MCF 10A (cell line): ENCODE measurements at regions not wholly inside any gene's neighbourhood (a gene's known extent, or its start where the extent isn't known, plus 50 kb on each side); places are given as distances from the start of the nearest gene placed in this dataset.

Source experiments
- BruUV-seq: library from RNA; stranded (reverse); fragments of 400-500 nt; replicated peaks from 2 replicates; lab custom pipeline; 2021; lab: Mats Ljungman, UMichigan
- CTCF ChIA-PET: fragments of 300-600 bp; sonication (Branson Sonifier 250); formaldehyde crosslinking; extraction: SDS; loops from one replicate; lab custom pipeline; 2021; ENCODE audit warnings: antibody characterized with exemption, inconsistent platforms; lab: Yijun Ruan, JAX
- POLR2A ChIA-PET: fragments of 300-600, 350-650 bp; sonication (Branson Sonifier 250); formaldehyde crosslinking; extraction: SDS; loops from one replicate; lab custom pipeline; 2020; ENCODE audit warnings: antibody characterized with exemption, inconsistent platforms; lab: Yijun Ruan, JAX
- DNase-seq: peaks from one replicate; pipeline ENCODE4 v3.0.0-alpha.2; 2018; ENCODE audit not compliant: unreplicated experiment
- H3K27ac Mint-ChIP-seq: one replicate; pipeline ENCODE4 v1.8.0; 2022; ENCODE audit warnings: mild to moderate bottlenecking, low read depth, mixed read lengths; ENCODE audit not compliant: unreplicated experiment
- H3K27me3 Mint-ChIP-seq: one replicate; pipeline ENCODE4 v1.8.0; 2022; ENCODE audit warnings: mixed read lengths; ENCODE audit not compliant: insufficient read depth, unreplicated experiment
- H3K36me3 Mint-ChIP-seq: one replicate; pipeline ENCODE4 v1.8.0; 2022; ENCODE audit warnings: mild to moderate bottlenecking, moderate library complexity, mixed read lengths; ENCODE audit not compliant: insufficient read depth, unreplicated experiment
- H3K4me1 Mint-ChIP-seq: one replicate; pipeline ENCODE4 v1.8.0; 2022; ENCODE audit warnings: mixed read lengths; ENCODE audit not compliant: insufficient read depth, unreplicated experiment
- H3K4me3 Mint-ChIP-seq: one replicate; pipeline ENCODE4 v1.8.0; 2022; ENCODE audit warnings: mild to moderate bottlenecking, moderate library complexity, mixed read lengths; ENCODE audit not compliant: unreplicated experiment
- H3K9me3 Mint-ChIP-seq: one replicate; pipeline ENCODE4 v1.8.0; 2022; ENCODE audit warnings: mixed read lengths; ENCODE audit not compliant: unreplicated experiment
- intact Hi-C: fragments of 100-400 bp; cut with micrococcal nuclease; formaldehyde crosslinking; loops from 2 replicates; pipeline ENCODE4 v1.14.1; 2022
- TF ChIP-seq, protein P1 (sequence below): fragments of 200-600 bp; IDR thresholded peaks from one replicate; pipeline ENCODE4 v1.8.0; 2022; ENCODE audit warnings: antibody characterized with exemption, mild to moderate bottlenecking; ENCODE audit not compliant: unreplicated experiment

DNA sequence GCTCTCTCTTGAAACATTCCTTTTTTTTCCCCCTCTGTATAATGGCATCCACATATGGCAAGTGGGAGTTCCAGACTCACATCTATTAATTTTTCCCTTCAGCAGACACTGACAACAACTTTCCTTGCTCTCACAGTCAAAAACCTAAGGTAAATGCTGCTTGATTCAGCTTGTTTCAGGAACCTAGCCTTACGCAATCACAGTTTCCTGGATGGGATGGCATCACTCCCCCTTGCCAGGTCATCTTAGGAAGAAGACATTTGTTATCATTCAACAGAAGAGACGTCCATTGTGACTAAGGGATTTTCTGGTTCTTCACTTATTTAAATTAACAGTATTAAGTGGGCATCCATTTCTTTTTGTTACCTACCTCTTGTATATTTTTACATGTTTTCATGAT is 112.0 kb upstream of the PDGFD start:
- intact Hi-C loops, result no loop called here
- peak; percentile 74 for DNase-seq
- Mint-ChIP-seq H3K4me3 (no peak overlapping the region), H3K27me3 (no peaks in the 10 kb centered on the region), H3K27ac (no peak overlapping the region), H3K36me3 (no peaks in the 10 kb centered on the region), H3K4me1 (peaks cover 9% of the 10 kb centered on the region), H3K9me3 (no peaks in the 10 kb centered on the region)
- ChIA-PET POLR2A (interaction anchor here (0.6 to 0.7 kb wide), 2 partner anchors 25 to 799 kb away, joined by 3 to 5 read pairs; no protein-coding TSS in a partner anchor), CTCF (interaction anchor here (0.5 to 0.8 kb wide), 4 partner anchors 16 to 1588 kb away, joined by 3 to 7 read pairs (median 3); no protein-coding TSS in a partner anchor)
- TF ChIP-seq, protein P1, sequence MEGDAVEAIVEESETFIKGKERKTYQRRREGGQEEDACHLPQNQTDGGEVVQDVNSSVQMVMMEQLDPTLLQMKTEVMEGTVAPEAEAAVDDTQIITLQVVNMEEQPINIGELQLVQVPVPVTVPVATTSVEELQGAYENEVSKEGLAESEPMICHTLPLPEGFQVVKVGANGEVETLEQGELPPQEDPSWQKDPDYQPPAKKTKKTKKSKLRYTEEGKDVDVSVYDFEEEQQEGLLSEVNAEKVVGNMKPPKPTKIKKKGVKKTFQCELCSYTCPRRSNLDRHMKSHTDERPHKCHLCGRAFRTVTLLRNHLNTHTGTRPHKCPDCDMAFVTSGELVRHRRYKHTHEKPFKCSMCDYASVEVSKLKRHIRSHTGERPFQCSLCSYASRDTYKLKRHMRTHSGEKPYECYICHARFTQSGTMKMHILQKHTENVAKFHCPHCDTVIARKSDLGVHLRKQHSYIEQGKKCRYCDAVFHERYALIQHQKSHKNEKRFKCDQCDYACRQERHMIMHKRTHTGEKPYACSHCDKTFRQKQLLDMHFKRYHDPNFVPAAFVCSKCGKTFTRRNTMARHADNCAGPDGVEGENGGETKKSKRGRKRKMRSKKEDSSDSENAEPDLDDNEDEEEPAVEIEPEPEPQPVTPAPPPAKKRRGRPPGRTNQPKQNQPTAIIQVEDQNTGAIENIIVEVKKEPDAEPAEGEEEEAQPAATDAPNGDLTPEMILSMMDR, result no peak
- no TSS peak for BruUV-seq

DNA sequence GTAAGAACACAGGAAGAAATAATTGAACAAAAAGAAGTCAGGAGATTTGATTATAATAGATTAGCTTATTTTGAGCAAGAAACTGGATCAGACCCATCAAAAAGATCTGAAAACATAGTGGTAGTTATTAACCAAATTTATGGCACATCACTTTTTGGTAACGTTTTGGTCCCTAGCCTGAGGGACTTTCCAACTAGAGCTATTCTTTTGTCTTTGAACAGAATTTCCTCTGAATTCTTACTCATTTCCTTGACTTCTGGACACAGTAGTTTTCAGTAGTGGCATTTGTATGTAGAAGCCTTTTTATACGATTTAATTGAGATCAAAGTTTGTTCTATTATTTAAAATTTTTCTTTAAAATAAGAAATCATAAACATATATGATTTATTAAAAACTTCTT is 96.5 kb upstream of the PDGFD start:
- POLR2A ChIA-PET, result no interaction called here
- Mint-ChIP-seq H3K4me1 (no peaks in the 10 kb centered on the region), H3K27me3 (no peaks in the 10 kb centered on the region), H3K36me3 (no peaks in the 10 kb centered on the region), H3K4me3 (no peak overlapping the region), H3K27ac (no peak overlapping the region), H3K9me3 (no peaks in the 10 kb centered on the region)
- DNase-seq, result no peak
- intact Hi-C loops, result no loop called here
- CTCF ChIA-PET, result interaction anchor here (1.0 kb wide), 2 partner anchors 16 to 578 kb away, joined by 3 read pairs; no protein-coding TSS in a partner anchor
- TF ChIP-seq, protein P1, result no peak
- BruUV-seq, result no TSS peak

DNA sequence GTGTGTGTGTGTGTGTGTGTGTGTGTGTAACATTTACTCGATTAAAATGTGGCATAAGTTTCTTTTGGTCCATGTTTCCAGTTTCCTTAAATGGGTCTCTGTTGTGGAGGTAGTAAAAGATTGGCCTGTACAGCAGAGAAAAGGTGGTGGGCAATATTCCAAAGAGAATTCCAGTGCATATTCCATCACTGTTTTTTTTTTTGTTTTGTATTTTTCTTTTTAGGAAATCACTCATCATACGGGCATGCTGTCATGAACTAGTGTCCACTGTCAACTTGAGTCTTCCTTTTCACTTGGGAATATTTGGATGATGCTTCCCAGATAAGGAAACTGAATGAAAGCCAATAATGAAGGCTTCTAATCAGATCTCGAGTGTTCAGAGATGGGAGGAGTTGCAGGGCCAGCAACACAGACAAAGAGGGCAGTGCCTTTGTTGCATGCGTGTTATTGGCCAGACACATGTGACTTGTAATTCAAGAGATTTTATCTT is 95.2 kb upstream of the PDGFD start:
- TF ChIP-seq, protein P1, result no peak
- Mint-ChIP-seq H3K9me3 (no peaks in the 10 kb centered on the region), H3K4me1 (no peaks in the 10 kb centered on the region), H3K36me3 (no peaks in the 10 kb centered on the region), H3K27ac (no peak overlapping the region), H3K27me3 (no peaks in the 10 kb centered on the region), H3K4me3 (no peak overlapping the region)
- BruUV-seq, result no TSS peak
- intact Hi-C loops, result loop anchor here (5.0 kb wide), 1 partner anchor 348 kb away; no protein-coding TSS in a partner anchor
- ChIA-PET POLR2A (no interaction called here), CTCF (interaction anchor here (0.7 to 1.1 kb wide), 2 partner anchors 9 to 558 kb away, joined by 3 to 6 read pairs; no protein-coding TSS in a partner anchor)
- no peak for DNase-seq

DNA sequence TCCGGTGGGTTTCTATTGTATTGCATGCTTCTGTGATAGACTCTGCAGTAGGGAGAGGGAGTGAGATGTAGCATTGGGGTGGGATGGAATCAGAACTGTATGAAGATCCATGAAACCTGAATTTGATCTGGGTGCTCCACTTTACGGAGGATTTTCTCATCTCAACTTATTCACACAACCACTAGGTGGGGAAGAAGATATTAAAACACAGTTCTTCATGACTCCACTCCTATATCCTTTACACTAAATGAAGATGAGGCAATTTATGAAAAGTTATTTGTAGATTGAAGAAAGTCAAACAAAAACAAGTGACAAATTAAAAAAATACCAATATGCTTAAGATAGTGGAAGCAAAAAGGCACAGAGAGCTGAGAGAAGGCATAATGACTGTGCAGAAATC is 92.6 kb upstream of the PDGFD start:
- Mint-ChIP-seq H3K36me3 (no peaks in the 10 kb centered on the region), H3K4me3 (no peak overlapping the region), H3K27ac (no peak overlapping the region), H3K9me3 (no peaks in the 10 kb centered on the region), H3K27me3 (no peaks in the 10 kb centered on the region), H3K4me1 (no peaks in the 10 kb centered on the region)
- TF ChIP-seq, protein P1, result no peak
- BruUV-seq, result no TSS peak
- ChIA-PET POLR2A (interaction anchor here (0.9 kb wide), 1 partner anchor 196 kb away, joined by 3 read pairs; no protein-coding TSS in a partner anchor), CTCF (interaction anchor here (0.6 to 2.5 kb wide), 9 partner anchors 8 to 1606 kb away, joined by 3 to 9 read pairs (median 3); partner anchors contain the start of gene PDGFD)
- DNase-seq, result peak; percentile 17
- intact Hi-C loops, result loop anchor here (1.0 to 5.0 kb wide), 3 partner anchors 351 to 1606 kb away; no protein-coding TSS in a partner anchor
